GM12874 (cell line): ENCODE measurements at regions not wholly inside any gene's neighbourhood (a gene's known extent, or its start where the extent isn't known, plus 50 kb on each side); places are given as distances from the start of the nearest gene placed in this dataset.

Source experiments
- CTCF ChIP-seq: IDR thresholded peaks from 2 replicates; pipeline ENCODE4 v1.5.1; 2011; ENCODE audit warnings: low read depth, mild to moderate bottlenecking, control low read depth, low read length, moderate library complexity; ENCODE audit not compliant: insufficient read depth

- no peak for TF ChIP-seq CTCF
Observed at GRCh38 chr9:87383344-87384150, 114.1 kb upstream of the DAPK1 start.

GRCh38 chr9:87386490-87387025, 111.1 kb upstream of the DAPK1 start:
- TF ChIP-seq CTCF: no peak

GRCh38 chr9:87387351-87388011, 110.2 kb upstream of the DAPK1 start:
- no peak for TF ChIP-seq CTCF

- TF ChIP-seq CTCF: no peak
Observed at GRCh38 chr9:87389936-87390335, 107.7 kb upstream of the DAPK1 start.

GRCh38 chr9:87390361-87390760, 107.3 kb upstream of the DAPK1 start:
- no peak for TF ChIP-seq CTCF

GRCh38 chr9:87392086-87392485, 105.6 kb upstream of the DAPK1 start:
- TF ChIP-seq CTCF: no peak

GRCh38 chr9:87393706-87394230, 103.9 kb upstream of the DAPK1 start:
- TF ChIP-seq CTCF: no peak
